ENCODE measurements at regions not wholly inside any gene's neighbourhood (a gene's known extent, or its start where the extent isn't known, plus 50 kb on each side); places are given as distances from the start of the nearest gene placed in this dataset.

GRCh38 chr13:80177327-80177726 is 163.6 kb downstream of the SPRY2 start:
- TF ChIP-seq CTCF (IDR thresholded peaks at IDR 0.05) (no peak), POLR2AphosphoS5 (IDR thresholded peaks at IDR 0.05) (no peak), POLR2A (IDR thresholded peaks at IDR 0.05) (no peak)

Data from breast epithelium (tissue), 3 donors.